ENCODE measurements at regions not wholly inside any gene's neighbourhood (a gene's known extent, or its start where the extent isn't known, plus 50 kb on each side); places are given as distances from the start of the nearest gene placed in this dataset.

DNA sequence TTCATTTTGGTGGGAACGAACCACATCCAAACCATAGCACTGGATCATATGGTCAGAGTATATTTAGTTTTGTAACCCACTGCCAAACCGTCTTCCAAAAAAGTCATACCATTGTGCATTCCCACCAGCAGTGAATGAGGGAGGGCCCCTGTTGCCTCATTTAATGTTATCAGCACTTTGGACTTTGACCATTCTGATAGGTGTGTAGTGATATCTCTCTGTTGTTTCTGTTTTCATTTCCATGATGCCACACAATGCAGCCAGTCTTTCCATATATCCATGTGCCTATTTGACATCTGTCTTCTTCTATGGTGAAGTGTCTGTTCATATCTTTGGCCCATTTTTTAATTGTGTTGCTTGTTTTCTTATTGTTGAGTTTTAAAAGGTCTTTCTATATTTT is 105.0 kb upstream of the PPP2R2D start:
- in situ Hi-C loops (cut with MboI), result no loop called here
- Histone ChIP-seq H3K27ac (ENCODE audit: control insufficient read depth, insufficient read depth) (no peak overlapping the region), H3K36me3 (ENCODE audit: control insufficient read depth in 2 of 2, insufficient read depth in 2 of 2, low read length in 1 of 2) (no peaks in the 10 kb centered on the region), H3K4me2 (ENCODE audit: control insufficient read depth, insufficient read depth) (no peak overlapping the region), H3K27me3 (replicated peaks in 1 of 2; ENCODE audit: control insufficient read depth in 2 of 2, insufficient read depth in 2 of 2, low read length in 1 of 2) (no peaks in the 10 kb centered on the region), H2AFZ (ENCODE audit: control insufficient read depth, low read depth, low read length) (no peak overlapping the region), H3K4me3 (no peak overlapping the region), H4K20me1 (ENCODE audit: control insufficient read depth, insufficient read depth) (no peaks in the 10 kb centered on the region), H3K9me3 (replicated peaks; ENCODE audit: control insufficient read depth, insufficient read depth, low read length) (no peaks in the 10 kb centered on the region; the same call in 1 of the 3 replicates), H3K79me2 (ENCODE audit: control insufficient read depth, insufficient read depth, low read length) (no peaks in the 10 kb centered on the region), H3K9ac (ENCODE audit: control insufficient read depth, insufficient read depth, low read length) (no peak overlapping the region), H3K4me1 (ENCODE audit: control insufficient read depth, insufficient read depth, low read length) (no peaks in the 10 kb centered on the region)
- WGBS (ENCODE audit: insufficient coverage, insufficient replicate concordance, low lambda C conversion rate, missing lambda C conversion rate), result 21% methylated on average over 2 of the region's 2 CpGs
- FAIRE-seq (no peak), DNase-seq (ENCODE audit: low read depth, low spot score) (no peak), ATAC-seq (no peak)
- ChIA-PET SMC1A (ENCODE audit: uncharacterized antibody, unreplicated experiment) (no interaction called here), POLR2A (no interaction called here), RAD21 (ENCODE audit: unreplicated experiment) (no interaction called here), CTCF (no interaction called here)
- no TSS peak for BruUV-seq (replicated peaks)
- intact Hi-C loops (cut with micrococcal nuclease; ENCODE audit: unreplicated experiment), result no loop called here
- no peak for TF ChIP-seq SREBF1 (IDR thresholded peaks at IDR 0.05; ENCODE audit: low read length)
- no peak for TF ChIP-seq ZNF687 (IDR thresholded peaks at IDR 0.05)
- TF ChIP-seq SRF (IDR thresholded peaks at IDR 0.05; ENCODE audit: low read depth in 2 of 2, low read length in 2 of 2), result no peak
- no peak for TF ChIP-seq POLR2A (IDR thresholded peaks at IDR 0.05; ENCODE audit: low read depth, low read length)
- TF ChIP-seq, protein P1, sequence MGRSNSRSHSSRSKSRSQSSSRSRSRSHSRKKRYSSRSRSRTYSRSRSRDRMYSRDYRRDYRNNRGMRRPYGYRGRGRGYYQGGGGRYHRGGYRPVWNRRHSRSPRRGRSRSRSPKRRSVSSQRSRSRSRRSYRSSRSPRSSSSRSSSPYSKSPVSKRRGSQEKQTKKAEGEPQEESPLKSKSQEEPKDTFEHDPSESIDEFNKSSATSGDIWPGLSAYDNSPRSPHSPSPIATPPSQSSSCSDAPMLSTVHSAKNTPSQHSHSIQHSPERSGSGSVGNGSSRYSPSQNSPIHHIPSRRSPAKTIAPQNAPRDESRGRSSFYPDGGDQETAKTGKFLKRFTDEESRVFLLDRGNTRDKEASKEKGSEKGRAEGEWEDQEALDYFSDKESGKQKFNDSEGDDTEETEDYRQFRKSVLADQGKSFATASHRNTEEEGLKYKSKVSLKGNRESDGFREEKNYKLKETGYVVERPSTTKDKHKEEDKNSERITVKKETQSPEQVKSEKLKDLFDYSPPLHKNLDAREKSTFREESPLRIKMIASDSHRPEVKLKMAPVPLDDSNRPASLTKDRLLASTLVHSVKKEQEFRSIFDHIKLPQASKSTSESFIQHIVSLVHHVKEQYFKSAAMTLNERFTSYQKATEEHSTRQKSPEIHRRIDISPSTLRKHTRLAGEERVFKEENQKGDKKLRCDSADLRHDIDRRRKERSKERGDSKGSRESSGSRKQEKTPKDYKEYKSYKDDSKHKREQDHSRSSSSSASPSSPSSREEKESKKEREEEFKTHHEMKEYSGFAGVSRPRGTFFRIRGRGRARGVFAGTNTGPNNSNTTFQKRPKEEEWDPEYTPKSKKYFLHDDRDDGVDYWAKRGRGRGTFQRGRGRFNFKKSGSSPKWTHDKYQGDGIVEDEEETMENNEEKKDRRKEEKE (IDR thresholded peaks at IDR 0.05), result no peak
- TF ChIP-seq IKZF1 (conservative IDR thresholded peaks at IDR 0.05), result no peak
- no peak for TF ChIP-seq CHD2 (IDR thresholded peaks at IDR 0.05; ENCODE audit: borderline replicate concordance, low read depth, low read length)
- TF ChIP-seq NFYB (IDR thresholded peaks at IDR 0.05; ENCODE audit: insufficient read depth, low read depth, low read length), result no peak
- TF ChIP-seq MAX (IDR thresholded peaks at IDR 0.05; ENCODE audit: low read depth, low read length), result no peak
- TF ChIP-seq PML (IDR thresholded peaks at IDR 0.05; ENCODE audit: low read length), result no peak
- no peak for TF ChIP-seq KAT2A (conservative IDR thresholded peaks at IDR 0.05; ENCODE audit: control insufficient read depth, low read depth, low read length)
- TF ChIP-seq SMAD1 (IDR thresholded peaks at IDR 0.05; ENCODE audit: low read depth, partially characterized antibody), result no peak
- TF ChIP-seq HSF1 (IDR thresholded peaks at IDR 0.05; ENCODE audit: low read depth, low read length), result no peak
